ENCODE measurements at regions not wholly inside any gene's neighbourhood (a gene's known extent, or its start where the extent isn't known, plus 50 kb on each side); places are given as distances from the start of the nearest gene placed in this dataset.
"Not testable (repeated sequence)": the region's sequence is repeated elsewhere in the genome, so short reads cannot be mapped to it uniquely, and the experiment has no call there.

DNA sequence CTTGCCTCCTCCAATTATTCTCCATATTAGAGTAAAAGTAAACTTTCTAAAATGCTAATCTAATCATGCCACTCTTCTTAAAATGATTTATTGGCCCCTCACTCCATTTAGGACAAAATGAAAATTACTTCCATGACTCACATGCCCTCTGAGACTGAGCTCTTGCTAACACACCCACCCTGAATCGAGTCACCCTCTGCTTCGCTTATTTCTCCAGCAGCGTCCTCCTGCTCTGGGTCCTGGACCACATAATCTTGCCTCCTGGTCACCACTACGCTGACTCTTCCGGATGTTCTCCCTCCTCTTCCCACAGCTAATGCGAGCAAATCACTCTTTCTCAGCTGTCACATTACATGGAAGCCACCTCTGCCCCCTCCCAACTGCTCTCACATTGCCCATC lies 384.0 kb upstream of the FZD8 start:
- DNase-seq = no peak

DNA sequence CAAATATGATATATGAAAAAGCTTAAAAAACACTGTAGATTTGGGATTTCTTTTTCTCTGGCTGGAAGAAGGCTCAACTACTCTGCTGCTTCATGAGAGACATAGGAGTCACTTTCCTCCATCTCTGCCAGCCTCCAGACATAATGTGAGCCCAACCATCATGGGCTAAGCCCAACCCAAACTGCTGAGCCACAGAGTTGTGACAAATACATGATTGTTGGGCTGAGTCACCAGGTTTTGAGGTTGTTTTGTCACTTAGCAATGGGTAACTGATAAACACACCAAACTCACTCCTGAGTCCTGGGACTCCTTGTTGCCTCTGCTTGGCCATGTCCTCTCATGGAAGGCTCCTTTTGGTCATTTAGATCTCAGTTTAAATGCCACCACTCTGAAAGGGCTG lies 381.8 kb upstream of the FZD8 start:
- no peak for DNase-seq

DNA sequence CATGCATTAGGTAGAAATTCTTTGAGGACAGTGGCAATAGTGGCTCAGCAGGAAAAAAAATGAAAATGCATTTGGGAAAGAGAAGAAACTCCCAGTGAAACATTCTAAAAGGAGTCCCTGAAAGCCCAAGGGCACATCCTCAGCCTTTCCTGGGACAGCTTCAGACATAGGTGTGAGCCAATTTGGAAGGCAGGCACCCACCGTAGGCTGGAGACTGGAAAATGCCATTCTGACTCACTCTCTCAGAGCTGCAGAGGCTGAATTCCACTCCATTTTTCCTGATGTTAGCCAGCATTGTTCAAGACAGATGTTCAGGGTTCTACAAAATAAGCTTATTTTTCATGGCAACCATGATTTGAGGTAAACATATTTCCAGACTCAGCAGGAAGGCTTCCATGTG lies 379.0 kb upstream of the FZD8 start:
- DNase-seq = no peak

DNA sequence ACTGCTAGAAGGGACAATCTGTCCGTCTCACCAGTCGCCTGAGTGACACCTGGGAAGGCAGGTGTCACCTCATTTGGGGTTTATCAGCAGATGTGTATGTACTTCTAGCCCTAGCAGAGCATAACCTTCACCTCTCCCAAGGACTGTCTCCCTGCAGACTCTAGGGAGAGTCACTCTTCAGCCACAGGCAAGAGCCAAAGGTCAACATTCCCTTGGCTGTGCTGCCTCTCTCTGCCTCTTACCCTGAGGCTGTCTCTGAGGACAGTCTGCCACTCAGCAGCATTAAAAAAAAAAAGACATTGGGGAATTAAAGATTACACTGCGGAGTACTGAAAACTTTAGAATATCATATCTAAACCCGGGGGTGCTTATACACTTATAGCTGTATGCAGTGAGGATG lies 377.7 kb upstream of the FZD8 start:
- no peak for DNase-seq

DNA sequence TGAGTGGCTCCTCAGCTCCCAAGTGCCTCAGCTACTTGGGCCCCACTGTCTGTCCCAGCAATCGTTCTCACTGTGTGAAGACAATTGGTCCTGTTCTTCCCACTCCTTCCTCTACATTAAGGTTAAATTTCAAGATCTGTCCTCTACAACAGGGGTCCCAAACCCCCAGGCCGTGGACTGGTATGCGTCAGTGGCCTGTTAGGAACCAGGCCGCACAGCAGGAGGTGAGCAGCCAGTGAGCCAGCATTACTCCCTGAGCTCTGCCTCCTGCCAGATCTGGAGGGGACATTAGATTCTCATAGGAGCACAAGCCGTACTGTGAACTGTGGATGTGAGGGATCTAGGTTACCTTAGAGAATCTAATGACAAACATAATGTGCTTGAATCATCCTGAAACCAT lies 376.9 kb upstream of the FZD8 start:
- no peak for DNase-seq

DNA sequence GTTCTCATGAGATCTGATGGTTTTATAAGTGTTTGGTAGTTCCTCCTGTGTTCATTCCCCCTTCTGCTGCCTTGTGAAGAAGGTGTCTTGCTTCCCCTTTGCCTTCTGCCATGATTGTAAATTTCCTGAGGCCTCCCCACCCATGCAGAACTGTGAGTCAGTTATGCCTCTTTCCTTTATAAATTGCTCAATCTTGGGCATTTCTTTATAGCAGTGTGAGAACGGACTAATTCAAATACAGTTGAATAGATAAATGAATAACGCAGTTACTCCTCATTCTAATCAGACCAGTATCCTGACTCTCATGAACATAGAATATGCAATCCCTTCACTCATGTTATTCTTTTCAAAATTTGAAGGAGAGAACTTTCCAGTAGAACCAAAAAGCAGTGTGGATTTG lies 375.0 kb upstream of the FZD8 start:
- DNase-seq = no peak

DNA sequence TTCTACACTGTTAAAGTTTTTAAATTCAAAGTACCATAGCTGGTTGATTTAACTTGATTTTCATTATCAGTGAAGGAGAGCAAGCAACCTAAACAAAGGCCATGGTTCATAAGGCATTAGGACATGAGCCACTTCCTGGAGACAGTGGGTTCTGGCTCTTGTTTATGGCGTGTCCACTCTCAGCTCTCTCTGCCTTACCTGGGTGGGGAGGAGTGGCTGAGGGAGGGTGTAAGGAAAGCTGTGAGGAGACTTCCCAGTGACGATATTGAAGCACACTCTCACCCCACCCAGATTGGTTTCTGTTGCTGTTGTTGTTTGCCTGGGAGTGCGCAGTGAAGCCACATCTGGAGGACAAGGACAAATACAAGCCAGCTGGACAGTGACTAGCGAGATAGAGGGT lies 365.3 kb upstream of the FZD8 start:
- no peak for DNase-seq

DNA sequence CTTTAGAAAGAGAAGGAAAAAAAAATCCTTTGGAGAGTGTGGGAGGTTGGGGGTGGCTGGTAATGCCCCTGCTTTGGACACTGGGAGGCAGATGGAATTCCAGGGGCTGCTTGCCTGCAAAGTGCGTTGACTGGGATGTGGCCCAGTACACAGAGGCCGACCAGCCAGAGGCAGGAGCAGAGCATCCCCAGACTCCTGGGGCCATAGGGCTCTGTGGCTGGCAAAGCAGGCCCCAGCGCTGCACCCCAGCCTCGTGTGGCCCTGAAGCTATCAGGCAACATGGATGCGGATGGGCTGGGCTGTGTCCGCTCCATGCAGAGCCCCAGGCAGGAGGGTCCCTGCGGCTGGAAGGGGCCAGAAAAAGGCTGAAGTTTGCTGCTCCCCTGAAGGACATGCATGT lies 361.6 kb upstream of the FZD8 start:
- DNase-seq = no peak

DNA sequence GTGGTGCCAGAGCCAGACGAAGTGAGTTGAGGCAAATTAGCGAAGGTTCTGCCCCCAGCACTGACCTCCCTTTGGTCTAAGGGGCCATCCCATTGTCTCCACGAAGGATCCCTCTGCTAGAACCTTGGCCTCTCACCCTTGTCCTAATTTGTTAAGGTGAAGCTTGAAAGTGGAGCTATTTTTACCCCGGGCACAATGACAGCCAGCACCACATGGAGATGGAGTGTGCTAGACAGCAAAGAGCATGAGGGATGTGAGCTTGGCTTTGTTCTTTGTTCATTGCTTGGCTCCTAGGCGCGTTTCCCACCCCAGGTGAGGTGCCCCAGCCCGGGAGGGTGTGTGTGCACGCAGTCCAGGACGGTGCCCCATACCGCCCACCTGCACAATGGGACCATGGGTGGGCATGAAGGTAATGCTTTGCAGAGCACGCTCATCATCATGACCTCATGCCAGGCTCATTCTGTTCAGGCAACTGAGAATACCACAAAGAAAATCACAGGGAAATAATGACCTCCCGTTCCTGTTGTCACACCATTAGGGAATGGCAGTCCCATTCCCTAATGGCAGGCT lies 361.0 kb upstream of the FZD8 start:
- DNase-seq = no peak

DNA sequence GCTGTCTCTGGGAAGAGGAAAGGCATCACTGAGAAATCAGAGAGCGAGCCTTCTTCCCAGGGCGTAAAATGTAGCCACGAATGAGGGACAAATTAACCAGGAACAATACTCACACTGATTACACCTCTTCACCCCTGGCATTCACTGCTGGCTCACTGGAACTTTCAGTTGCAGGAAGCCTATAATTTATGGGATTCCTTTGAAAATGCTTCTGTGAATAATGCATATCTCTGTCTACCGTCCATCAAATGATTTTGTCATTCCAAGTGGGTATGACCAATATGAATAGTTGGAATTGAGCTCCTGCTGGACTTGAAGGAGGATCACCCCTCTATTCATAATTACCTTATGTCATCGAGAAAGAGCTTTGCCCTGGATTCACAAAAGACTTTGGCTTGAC lies 360.3 kb upstream of the FZD8 start:
- no peak for DNase-seq

DNA sequence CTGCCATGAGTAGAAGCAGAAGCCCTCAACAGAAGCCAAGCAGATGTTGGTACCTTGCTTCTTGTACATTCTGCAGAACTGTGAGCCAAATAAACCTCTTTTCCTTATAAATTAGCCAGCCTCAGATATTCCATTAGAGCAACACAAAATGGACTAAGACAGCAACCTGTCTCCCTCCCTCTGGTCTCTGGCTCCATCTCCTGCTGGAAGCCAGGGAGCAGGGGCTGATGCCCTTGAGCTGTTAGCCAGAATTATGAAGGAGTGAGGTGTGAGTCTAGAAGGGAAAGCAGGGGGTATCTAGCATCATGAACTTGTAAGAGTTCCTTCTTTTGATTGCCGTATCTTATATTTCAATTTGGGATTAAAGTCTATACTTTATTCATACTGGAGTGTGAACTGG lies 358.7 kb upstream of the FZD8 start:
- DNase-seq = not testable (repeated sequence)

DNA sequence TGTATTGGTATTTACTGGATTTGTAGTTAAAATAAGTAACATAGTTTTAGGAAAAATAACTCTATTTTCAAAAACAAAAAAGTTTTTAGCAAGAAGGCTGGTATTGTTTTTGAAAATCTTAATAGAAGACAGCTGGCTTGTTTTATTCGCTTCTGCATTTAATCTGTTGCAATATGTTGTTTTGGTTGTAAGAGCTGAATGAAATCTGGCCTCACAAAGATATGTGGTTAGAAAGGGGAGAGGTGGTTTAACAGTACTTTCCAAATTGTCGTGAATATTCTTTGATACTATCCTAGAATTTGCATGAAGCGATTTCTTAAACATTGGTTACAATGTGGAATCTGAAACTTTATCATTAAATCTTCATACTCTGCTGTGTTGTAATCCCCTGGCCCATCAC lies 355.9 kb upstream of the FZD8 start:
- DNase-seq = no peak

DNA sequence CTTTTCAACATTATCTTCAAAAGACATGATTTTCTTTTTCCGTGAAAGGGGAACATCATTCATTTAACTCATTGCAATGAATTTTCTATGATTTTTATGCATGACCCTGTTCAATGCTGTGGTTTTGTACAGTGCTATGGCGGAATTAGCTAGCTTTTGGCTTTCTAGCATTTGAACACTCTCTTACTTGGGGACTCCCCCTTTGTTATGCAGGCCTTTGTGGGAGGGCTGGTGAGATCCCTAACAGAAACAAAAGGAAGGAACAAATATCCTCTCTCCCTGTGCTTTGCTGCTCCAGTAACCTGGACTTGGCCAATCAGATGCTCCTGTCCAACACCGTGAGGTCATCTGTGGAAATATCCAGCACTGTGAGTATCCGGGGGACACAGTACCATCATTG lies 353.4 kb upstream of the FZD8 start:
- DNase-seq = no peak

DNA sequence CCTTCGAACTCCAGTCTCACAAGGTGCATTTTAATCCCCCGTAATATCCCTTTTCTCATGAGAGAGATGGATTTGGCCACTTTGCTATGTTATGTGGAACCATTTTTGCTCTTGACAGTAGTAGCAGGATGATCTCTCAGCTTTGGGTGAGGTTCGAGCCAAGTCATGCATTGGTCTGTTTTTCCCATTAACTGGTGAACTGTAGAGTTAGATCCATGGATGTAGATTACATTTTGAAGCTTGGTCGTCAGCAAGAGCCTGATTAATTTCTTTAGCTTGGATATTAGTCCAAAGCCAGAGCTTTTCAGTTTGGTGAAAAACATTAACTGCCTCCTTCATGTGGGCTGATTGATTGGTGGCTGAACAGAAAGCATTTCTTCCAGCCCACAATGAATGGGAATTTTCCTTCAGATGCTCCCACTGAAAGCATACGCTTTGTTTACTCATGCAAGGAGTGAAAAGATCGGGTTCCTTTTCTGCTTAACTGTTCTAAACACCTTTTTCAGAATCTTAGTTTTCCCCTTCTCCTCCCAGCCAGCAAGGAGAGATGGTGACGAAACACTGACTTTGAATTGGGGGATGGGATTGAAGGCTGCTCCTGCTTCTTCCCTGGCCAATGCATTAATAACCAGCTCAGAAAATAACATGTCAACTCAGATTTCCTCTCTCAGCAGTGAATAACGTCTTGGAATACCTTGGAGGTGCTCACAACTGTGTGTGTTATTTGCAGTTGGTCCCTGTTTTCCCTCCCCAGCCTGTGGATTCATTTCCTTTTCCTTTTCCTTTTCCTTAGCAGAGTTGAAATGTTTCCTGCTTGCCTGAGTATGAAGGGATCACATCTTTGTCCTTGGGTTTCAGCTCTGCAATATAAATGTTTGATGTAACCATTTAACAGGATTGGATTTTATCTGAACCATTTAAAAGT lies 351.8 kb upstream of the FZD8 start:
- DNase-seq = no peak

DNA sequence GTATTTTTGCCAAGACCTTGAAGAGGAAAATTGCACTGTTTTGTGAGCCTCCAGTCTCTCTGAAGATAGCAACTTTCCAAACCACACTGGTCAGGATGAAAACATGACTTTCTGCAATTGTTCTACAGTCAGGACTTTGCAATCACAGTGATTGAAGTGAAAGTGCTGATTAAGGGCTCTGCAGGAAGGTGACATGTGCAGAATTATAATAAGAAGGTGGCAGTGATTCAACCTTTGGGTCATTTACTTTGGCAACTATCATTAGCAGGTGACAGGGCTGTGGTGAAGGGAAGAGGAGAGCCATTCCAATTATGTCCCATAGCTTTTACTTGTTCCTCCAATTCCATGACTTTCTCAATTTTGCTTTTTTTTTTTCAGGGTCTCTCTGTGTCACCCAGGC lies 350.0 kb upstream of the FZD8 start:
- DNase-seq = no peak

DNA sequence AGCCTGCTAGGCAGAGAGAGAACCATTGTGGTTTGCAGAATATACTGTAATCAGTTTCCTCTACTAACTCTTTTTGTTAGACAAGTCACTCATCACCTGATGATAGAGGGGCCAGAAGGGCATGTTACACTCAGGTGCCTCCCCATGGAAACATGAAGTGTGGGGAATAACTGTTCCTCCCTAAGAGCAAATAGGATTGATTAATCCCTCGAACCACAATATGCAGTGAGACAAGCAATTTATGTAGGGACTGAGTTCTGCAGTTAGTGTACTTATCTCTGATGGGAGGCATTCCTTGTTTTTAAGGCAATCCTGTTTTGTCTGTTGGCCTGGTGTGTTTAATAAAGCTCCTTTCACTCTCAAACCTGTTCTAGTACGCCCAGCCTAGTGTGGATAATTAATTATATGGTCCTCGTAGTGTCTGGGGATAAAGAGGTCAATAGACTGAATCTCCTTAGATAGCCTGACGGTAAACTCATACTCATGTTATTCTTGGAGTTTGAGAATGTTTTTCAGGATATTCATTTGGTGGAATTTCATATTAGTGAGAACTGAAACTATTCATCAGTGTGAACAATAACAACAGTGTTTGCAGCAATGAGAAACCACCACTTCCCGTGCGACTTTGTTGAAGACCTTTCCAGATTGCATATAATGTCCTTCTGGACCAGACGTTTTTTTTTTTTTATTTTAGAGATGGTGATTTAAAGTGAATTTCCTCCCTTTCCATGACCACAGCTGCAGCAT lies 344.8 kb upstream of the FZD8 start:
- DNase-seq = no peak

DNA sequence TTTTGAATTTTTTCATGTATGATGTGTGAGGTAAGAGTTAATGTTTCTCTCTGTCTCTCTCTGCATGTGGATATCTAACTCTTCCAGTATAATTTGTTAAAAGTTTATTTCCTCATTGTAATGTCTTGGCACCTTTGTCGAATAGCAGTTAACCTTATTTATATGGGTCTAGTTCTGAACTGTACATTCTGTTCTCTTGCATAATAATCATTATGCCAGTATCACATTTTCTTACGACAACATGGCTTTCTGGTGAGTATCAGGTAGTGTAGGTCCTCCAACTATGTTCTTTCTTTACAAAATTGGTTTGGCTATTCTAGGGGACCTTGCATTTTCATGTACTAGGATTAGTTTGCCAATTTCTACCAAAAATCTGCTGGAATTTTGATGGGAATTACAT lies 337.0 kb upstream of the FZD8 start:
- no peak for DNase-seq

DNA sequence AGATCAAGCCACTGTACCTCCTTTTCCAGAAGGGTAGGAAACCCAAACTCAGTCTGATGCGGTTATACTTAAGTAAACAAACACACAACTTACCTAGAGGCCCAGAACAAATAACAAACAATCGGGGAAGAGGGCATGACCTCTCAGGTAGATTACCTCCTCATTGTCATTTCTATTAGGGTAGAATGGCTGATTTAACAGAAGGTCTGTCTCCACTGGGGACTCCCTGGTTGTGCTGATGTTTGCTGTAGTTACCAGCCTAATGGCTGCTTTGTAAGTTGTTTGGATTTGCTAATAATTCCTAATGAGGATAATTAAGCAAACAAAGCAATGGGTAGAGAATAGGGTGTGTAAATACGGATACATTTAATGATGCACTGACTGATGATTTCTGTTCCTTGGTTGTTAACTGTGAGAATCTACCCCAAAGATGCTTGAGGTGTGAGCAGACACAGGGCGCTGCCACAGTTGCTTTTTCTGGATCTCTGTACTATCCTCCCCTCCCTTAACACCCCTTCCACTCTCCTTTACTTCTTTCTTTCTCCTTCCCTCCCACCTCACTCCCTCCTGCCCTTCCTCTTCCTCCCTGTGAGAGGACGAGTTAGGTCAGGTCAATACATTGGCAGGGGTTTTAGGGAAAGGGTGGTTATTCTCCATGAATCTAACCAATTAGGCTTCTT lies 332.0 kb upstream of the FZD8 start:
- not testable (repeated sequence) for DNase-seq

DNA sequence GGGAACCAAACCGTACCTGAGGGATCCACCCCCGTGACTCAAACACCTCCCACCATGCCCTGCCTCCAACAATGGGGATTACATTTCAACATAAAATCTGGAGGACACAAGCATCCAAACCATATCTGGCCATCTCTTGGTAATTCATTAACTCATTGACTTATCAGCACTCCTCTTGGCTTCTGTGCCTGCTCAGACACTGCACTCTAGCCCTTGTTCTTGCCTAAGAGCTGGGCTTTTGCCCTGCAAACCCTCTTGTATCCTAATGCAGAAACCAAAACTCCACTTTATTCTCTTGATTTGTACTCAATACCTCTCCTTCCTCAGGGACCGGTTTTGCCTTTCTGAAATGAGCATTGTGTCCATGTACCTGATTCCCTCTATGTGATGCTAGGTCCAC lies 330.2 kb upstream of the FZD8 start:
- DNase-seq = no peak

DNA sequence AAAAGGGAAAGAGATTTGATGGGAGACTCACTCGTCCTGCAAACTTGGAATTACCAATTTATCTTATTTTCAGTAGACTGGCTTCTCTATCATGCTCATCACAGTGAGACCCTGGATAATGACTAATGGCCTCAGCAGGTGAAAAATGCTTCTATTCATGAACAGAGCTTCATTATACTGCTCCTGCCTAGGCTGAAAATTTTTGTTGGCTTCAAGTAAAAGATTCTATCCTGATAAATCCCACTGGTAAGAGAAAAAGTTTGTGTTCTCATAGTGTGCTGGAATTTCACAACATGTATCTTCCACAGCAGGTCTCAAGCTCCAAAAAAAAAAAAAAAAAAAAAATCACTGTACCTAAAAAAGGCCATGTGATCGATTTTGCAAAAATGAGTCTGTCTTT lies 329.3 kb upstream of the FZD8 start:
- DNase-seq = no peak

DNA sequence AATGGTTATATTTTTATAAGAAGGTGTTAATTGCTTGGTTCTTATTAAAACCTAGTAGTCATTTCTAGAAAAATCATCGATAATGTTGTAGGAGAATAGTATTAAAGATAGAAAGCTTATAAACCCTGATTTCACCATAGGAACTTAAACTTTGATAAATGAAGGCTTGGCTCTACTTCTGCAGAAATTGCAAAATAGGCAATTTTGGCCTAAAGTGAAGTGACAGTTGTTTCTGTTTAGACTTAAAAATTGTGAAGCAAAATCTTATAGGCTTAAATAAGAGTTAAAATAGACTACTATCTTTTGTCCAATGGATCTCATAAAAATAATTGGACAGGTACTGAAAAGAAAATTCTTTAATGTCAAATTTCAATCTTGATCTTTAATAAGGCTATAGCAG lies 321.6 kb upstream of the FZD8 start:
- DNase-seq = no peak

DNA sequence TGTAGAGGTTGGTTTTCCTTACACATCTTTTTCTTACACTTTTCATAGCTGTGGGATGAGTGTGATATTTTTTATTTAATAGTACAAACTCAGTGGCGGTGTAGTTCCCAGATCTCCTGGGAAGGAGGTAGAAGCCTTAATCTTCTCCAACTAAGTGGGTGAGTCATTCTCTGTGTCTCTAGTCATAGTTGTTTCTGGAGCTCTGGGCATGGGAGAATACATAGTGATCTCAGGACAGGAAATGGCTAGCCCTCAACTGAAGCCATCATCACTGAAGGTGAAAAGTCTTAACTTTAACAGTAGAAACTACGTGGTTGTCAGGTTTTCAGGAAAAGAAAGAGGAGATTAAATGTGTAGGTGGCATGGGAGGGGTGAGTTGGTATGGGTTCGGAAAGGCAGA lies 319.4 kb upstream of the FZD8 start:
- DNase-seq = no peak

DNA sequence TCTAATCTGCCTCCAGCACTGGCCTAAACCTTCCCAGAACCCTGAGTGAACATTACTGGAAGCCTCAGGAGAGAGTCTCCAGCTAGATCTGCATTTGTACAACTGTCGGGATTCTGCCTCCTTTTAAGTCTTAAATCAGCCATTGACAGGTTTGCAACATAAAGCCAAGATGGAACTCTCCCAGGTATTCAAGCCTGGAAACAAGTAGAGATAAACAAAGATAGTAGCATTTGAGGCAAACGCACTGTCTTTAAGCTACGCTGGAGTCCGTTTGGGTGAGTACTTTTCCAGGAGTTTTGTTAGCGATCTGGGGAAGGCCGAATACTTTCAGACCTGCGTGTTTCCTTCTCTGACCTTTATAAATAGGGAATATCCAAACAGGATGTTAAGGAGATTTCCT lies 317.2 kb upstream of the FZD8 start:
- no peak for DNase-seq

DNA sequence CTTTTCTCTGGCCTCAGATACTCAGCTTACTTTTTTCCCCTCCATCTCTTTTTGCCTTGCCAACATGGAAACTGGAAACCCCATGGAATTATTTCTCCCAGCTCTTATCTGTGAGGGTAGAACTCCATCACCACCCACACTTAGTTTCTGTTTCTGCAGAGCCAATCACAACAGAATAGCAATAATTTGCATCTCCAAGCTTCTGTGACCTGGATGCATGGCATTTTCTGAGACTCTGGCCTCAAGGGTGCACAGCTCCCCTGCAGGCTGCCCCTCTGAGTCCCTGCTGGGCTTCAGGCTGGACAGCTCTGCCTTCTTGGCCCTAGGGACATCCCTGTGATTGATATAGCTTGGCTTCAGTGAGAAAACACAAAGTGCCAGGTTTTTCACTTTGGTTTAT lies 316.5 kb upstream of the FZD8 start:
- DNase-seq = not testable (repeated sequence)
